ENCODE measurements at regions not wholly inside any gene's neighbourhood (a gene's known extent, or its start where the extent isn't known, plus 50 kb on each side); places are given as distances from the start of the nearest gene placed in this dataset.

GRCh38 chr7:138282997-138283396, 177.1 kb upstream of the TRIM24 start:
- Mint-ChIP-seq H3K9me3 (no peaks in the 10 kb centered on the region), H3K4me3 (no peak overlapping the region), H3K36me3 (ENCODE audit: insufficient read depth) (no peaks in the 10 kb centered on the region), H3K4me1 (no peaks in the 10 kb centered on the region), H3K27ac (ENCODE audit: low read depth) (no peak overlapping the region), H3K27me3 (peaks cover 18% of the 10 kb centered on the region)
- DNase-seq (ENCODE audit: low spot score in 2 of 2) = no peak
- ATAC-seq (replicated peaks; ENCODE audit: extremely low read depth, poor library complexity, severe bottlenecking) = no peak

DNA sequence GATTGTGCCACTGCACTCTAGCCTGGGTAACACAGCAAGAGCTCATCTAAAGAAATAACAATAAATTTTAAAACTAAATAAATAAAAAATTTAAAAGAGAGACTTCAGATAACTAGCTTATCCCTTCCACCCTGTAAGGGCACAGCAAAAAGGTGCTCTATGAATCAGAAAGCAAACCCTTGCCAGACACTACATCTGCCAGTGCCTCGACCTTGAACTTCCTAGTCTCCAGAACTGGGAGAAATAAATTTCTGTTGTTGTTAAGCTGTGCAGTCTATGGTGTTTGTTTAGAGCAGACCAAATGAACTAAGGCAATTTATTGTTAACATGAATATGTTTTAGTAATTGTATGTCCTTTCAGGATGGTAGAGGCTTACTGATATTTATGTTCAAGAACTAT, 174.9 kb upstream of the TRIM24 start:
- peaks cover 18% of the 10 kb centered on the region for H3K27me3 Mint-ChIP-seq
- ATAC-seq (replicated peaks; ENCODE audit: extremely low read depth, poor library complexity, severe bottlenecking) (no peak), DNase-seq (ENCODE audit: low spot score in 2 of 2) (no peak)
- no peak overlapping the region for H3K4me3 Mint-ChIP-seq
- H3K36me3 Mint-ChIP-seq (ENCODE audit: insufficient read depth) = no peaks in the 10 kb centered on the region
- H3K27ac Mint-ChIP-seq (ENCODE audit: low read depth) = no peak overlapping the region
- peaks cover 7% of the 10 kb centered on the region for H3K9me3 Mint-ChIP-seq
- no peaks in the 10 kb centered on the region for H3K4me1 Mint-ChIP-seq

- DNase-seq (ENCODE audit: low spot score in 2 of 2) = no peak
- H3K27me3 Mint-ChIP-seq = peaks cover 25% of the 10 kb centered on the region
- no peaks in the 10 kb centered on the region for H3K36me3 Mint-ChIP-seq (ENCODE audit: insufficient read depth)
- H3K4me1 Mint-ChIP-seq = no peaks in the 10 kb centered on the region
- H3K27ac Mint-ChIP-seq (ENCODE audit: low read depth) = no peak overlapping the region
- no peak overlapping the region for H3K4me3 Mint-ChIP-seq
- no peak for ATAC-seq (replicated peaks; ENCODE audit: extremely low read depth, poor library complexity, severe bottlenecking)
- peaks cover 14% of the 10 kb centered on the region for H3K9me3 Mint-ChIP-seq
These were observed 173.2 kb upstream of the TRIM24 start for GRCh38 chr7:138286846-138287245.

GRCh38 chr7:138287549-138287948, 172.5 kb upstream of the TRIM24 start:
- no peak overlapping the region for H3K27ac Mint-ChIP-seq (ENCODE audit: low read depth)
- H3K4me3 Mint-ChIP-seq = no peak overlapping the region
- H3K4me1 Mint-ChIP-seq = no peaks in the 10 kb centered on the region
- DNase-seq (ENCODE audit: low spot score in 2 of 2) = no peak
- H3K36me3 Mint-ChIP-seq (ENCODE audit: insufficient read depth) = no peaks in the 10 kb centered on the region
- H3K27me3 Mint-ChIP-seq = peaks cover 25% of the 10 kb centered on the region
- no peak for ATAC-seq (replicated peaks; ENCODE audit: extremely low read depth, poor library complexity, severe bottlenecking)
- peaks cover 14% of the 10 kb centered on the region for H3K9me3 Mint-ChIP-seq

- no peaks in the 10 kb centered on the region for H3K4me1 Mint-ChIP-seq
- no peaks in the 10 kb centered on the region for H3K36me3 Mint-ChIP-seq (ENCODE audit: insufficient read depth)
- peaks cover 18% of the 10 kb centered on the region for H3K27me3 Mint-ChIP-seq
- no peak for DNase-seq (ENCODE audit: low spot score in 2 of 2)
- H3K4me3 Mint-ChIP-seq = no peak overlapping the region
- no peak overlapping the region for H3K27ac Mint-ChIP-seq (ENCODE audit: low read depth)
- ATAC-seq (replicated peaks; ENCODE audit: extremely low read depth, poor library complexity, severe bottlenecking) = no peak
- peaks cover 14% of the 10 kb centered on the region for H3K9me3 Mint-ChIP-seq
These were observed 171.0 kb upstream of the TRIM24 start for GRCh38 chr7:138289082-138289481.

DNA sequence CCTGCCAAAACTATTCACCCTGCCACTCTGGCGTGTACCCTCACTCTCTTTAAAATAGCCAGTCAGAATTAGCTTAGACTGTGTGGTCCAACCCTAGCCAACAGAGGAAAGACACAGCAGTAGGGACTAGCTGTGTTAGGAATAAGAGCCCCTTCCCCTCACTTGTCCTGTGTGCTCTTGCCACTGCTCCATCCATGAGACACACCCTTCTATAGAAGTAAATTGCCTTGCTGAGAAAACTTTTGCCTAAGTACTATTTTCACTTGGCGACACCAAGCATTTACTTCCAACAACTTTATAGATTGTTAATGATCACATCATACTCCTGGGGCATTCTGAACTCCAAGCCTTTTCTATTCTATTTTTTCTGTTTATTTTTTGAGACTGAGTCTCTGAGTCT, 170.2 kb upstream of the TRIM24 start:
- Mint-ChIP-seq H3K27me3 (peaks cover 18% of the 10 kb centered on the region), H3K36me3 (ENCODE audit: insufficient read depth) (no peaks in the 10 kb centered on the region), H3K27ac (ENCODE audit: low read depth) (no peak overlapping the region), H3K4me1 (no peaks in the 10 kb centered on the region), H3K4me3 (no peak overlapping the region), H3K9me3 (peaks cover 14% of the 10 kb centered on the region)
- ATAC-seq (replicated peaks; ENCODE audit: extremely low read depth, poor library complexity, severe bottlenecking) (no peak), DNase-seq (ENCODE audit: low spot score in 2 of 2) (no peak)

DNA sequence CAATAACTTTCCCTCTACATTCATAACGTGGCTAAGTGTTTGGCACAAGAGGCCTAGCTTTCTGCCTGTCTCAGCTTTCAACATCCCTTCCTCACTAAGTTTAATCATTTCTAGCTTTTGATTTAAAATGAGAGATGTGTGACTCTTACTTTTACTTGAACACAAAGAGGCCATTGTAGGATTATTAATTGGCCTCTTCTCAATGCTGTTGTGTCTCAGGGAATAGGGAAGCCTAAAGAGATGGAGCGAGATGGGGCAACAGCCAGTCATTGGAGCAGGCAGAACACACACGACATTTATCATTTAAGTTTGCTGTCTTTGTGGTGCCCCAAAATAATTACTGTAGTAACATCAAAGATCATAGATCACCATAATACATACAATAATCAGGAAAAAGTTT, 167.1 kb upstream of the TRIM24 start:
- ATAC-seq (replicated peaks; ENCODE audit: extremely low read depth, poor library complexity, severe bottlenecking) (no peak), DNase-seq (ENCODE audit: low spot score in 2 of 2) (no peak)
- Mint-ChIP-seq H3K4me1 (no peaks in the 10 kb centered on the region), H3K36me3 (ENCODE audit: insufficient read depth) (no peaks in the 10 kb centered on the region), H3K4me3 (no peak overlapping the region), H3K9me3 (peaks cover 14% of the 10 kb centered on the region), H3K27ac (ENCODE audit: low read depth) (no peak overlapping the region), H3K27me3 (peaks cover 18% of the 10 kb centered on the region)

DNA sequence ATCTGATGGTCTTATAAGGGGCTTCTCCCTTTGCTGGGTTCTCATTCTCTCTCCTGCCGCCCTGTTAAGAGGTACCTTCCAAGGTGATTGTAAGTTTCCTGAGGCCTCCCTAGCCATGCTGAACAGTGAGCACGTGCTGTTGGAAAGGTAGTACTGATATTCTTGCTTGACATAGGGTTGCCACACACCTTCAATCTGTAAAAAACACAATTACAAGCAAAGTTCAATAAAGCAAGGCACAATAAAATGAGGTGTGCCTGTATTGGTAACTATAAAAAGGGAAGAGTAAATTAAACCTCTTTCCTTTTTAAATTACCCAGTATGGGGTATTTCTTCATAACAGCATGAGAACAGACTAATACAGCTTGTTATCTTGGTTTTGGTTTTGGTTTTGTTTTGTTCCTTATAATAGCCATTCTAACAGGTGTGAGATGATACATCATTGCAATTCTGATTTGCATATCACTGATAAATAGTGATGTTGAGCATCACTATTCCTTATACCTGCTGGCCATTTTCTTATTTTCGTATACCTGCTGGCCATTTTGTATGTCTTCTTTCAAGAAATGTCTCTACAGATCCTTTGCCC, 164.9 kb upstream of the TRIM24 start:
- DNase-seq (ENCODE audit: low spot score in 2 of 2) (no peak), ATAC-seq (replicated peaks; ENCODE audit: extremely low read depth, poor library complexity, severe bottlenecking) (no peak)
- Mint-ChIP-seq H3K27me3 (peaks cover 18% of the 10 kb centered on the region), H3K4me3 (no peak overlapping the region), H3K36me3 (ENCODE audit: insufficient read depth) (peaks cover 1% of the 10 kb centered on the region), H3K4me1 (no peaks in the 10 kb centered on the region), H3K27ac (ENCODE audit: low read depth) (no peak overlapping the region), H3K9me3 (peaks cover 6% of the 10 kb centered on the region)

DNA sequence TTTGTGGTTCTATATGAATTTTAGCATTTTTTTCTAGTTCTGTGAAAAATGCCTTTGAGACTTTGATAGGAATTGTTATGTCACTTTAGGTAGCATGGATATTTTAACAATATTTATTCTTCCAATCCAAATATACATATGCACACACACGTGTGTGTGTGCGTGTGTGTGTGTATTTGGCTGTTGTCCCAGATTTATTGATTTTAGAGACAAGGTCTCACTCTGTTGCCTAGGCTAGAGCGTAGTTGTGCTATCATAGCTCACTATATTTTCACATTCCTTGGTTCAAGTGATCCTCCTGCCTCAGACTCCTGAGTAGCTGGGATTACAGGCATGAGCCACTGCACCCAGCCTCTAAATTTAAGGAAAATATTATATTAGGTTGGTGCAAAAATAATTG, 162.5 kb upstream of the TRIM24 start:
- no peaks in the 10 kb centered on the region for H3K9me3 Mint-ChIP-seq
- peaks cover 11% of the 10 kb centered on the region for H3K27me3 Mint-ChIP-seq
- no peaks in the 10 kb centered on the region for H3K4me1 Mint-ChIP-seq
- no peak overlapping the region for H3K27ac Mint-ChIP-seq (ENCODE audit: low read depth)
- no peak for ATAC-seq (replicated peaks; ENCODE audit: extremely low read depth, poor library complexity, severe bottlenecking)
- H3K4me3 Mint-ChIP-seq = no peak overlapping the region
- H3K36me3 Mint-ChIP-seq (ENCODE audit: insufficient read depth) = peaks cover 1% of the 10 kb centered on the region
- no peak for DNase-seq (ENCODE audit: low spot score in 2 of 2)

GRCh38 chr7:138299066-138299465, 161.0 kb upstream of the TRIM24 start:
- Mint-ChIP-seq H3K4me3 (no peak overlapping the region), H3K27ac (ENCODE audit: low read depth) (no peak overlapping the region), H3K4me1 (no peaks in the 10 kb centered on the region), H3K36me3 (ENCODE audit: insufficient read depth) (peaks cover 1% of the 10 kb centered on the region), H3K27me3 (peaks cover 10% of the 10 kb centered on the region), H3K9me3 (no peaks in the 10 kb centered on the region)
- ATAC-seq (replicated peaks; ENCODE audit: extremely low read depth, poor library complexity, severe bottlenecking) (no peak), DNase-seq (ENCODE audit: low spot score in 2 of 2) (no peak)

- peaks cover 1% of the 10 kb centered on the region for H3K36me3 Mint-ChIP-seq (ENCODE audit: insufficient read depth)
- no peaks in the 10 kb centered on the region for H3K4me1 Mint-ChIP-seq
- no peak for ATAC-seq (replicated peaks; ENCODE audit: extremely low read depth, poor library complexity, severe bottlenecking)
- H3K27me3 Mint-ChIP-seq = peaks cover 10% of the 10 kb centered on the region
- no peak overlapping the region for H3K27ac Mint-ChIP-seq (ENCODE audit: low read depth)
- H3K4me3 Mint-ChIP-seq = no peak overlapping the region
- DNase-seq (ENCODE audit: low spot score in 2 of 2) = no peak
- no peaks in the 10 kb centered on the region for H3K9me3 Mint-ChIP-seq
These were observed 156.6 kb upstream of the TRIM24 start for GRCh38 chr7:138303230-138304070.

GRCh38 chr7:138304071-138304320, 156.1 kb upstream of the TRIM24 start:
- no peaks in the 10 kb centered on the region for H3K4me1 Mint-ChIP-seq
- no peak for ATAC-seq (replicated peaks; ENCODE audit: extremely low read depth, poor library complexity, severe bottlenecking)
- H3K4me3 Mint-ChIP-seq = no peak overlapping the region
- no peak for DNase-seq (ENCODE audit: low spot score in 2 of 2)
- peaks cover 10% of the 10 kb centered on the region for H3K27me3 Mint-ChIP-seq
- no peak overlapping the region for H3K27ac Mint-ChIP-seq (ENCODE audit: low read depth)
- no peaks in the 10 kb centered on the region for H3K36me3 Mint-ChIP-seq (ENCODE audit: insufficient read depth)
- no peaks in the 10 kb centered on the region for H3K9me3 Mint-ChIP-seq

DNA sequence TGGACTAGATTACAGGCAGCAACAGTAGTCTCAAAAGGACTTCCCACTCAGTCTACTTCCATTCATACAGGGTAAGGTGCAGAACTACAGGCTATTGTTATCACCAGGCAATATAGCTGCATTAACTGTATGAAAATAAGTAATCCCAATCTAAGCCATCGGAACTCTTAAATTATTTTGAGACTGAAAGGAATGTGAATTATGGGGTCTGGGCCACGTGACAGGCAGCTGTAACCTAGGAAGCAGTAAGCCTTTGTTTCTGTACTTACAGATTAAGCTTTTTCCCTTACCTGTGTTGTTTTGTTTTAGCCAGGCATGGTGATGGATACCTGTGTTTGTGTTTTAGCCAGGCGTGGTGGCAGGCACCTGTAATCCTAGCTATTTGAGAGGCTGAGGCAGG, 152.4 kb upstream of the TRIM24 start:
- no peaks in the 10 kb centered on the region for H3K9me3 Mint-ChIP-seq
- H3K4me1 Mint-ChIP-seq = no peaks in the 10 kb centered on the region
- no peaks in the 10 kb centered on the region for H3K36me3 Mint-ChIP-seq (ENCODE audit: insufficient read depth)
- no peak overlapping the region for H3K4me3 Mint-ChIP-seq
- no peak for DNase-seq (ENCODE audit: low spot score in 2 of 2)
- no peak for ATAC-seq (replicated peaks; ENCODE audit: extremely low read depth, poor library complexity, severe bottlenecking)
- H3K27me3 Mint-ChIP-seq = peaks cover 17% of the 10 kb centered on the region
- no peak overlapping the region for H3K27ac Mint-ChIP-seq (ENCODE audit: low read depth)
